GM10248 (cell line): ENCODE measurements at regions not wholly inside any gene's neighbourhood (a gene's known extent, or its start where the extent isn't known, plus 50 kb on each side); places are given as distances from the start of the nearest gene placed in this dataset.

Source experiments
- CTCF ChIA-PET: fragments of 300-600 bp; sonication (Branson Sonifier 250); formaldehyde crosslinking; extraction: SDS; loops from one replicate; lab custom pipeline; 2021; ENCODE audit warnings: antibody characterized with exemption; lab: Yijun Ruan, JAX
- POLR2A ChIA-PET: fragments of 350-650 bp; sonication (Branson Sonifier 250); formaldehyde crosslinking; extraction: SDS; loops from one replicate; lab custom pipeline; 2020; ENCODE audit warnings: antibody characterized with exemption; lab: Yijun Ruan, JAX
- DNase-seq: peaks from one replicate; pipeline ENCODE4 v3.0.0; 2012; ENCODE audit errors: extremely low spot score
- TF ChIP-seq, protein P1 (sequence below): IDR thresholded peaks from 2 replicates; pipeline ENCODE4 v1.5.1; 2012; ENCODE audit warnings: mild to moderate bottlenecking, low read depth; ENCODE audit errors: extremely low read depth, missing control alignments, control extremely low read depth

- ChIA-PET CTCF (no interaction called here), POLR2A (no interaction called here)
- TF ChIP-seq, protein P1, sequence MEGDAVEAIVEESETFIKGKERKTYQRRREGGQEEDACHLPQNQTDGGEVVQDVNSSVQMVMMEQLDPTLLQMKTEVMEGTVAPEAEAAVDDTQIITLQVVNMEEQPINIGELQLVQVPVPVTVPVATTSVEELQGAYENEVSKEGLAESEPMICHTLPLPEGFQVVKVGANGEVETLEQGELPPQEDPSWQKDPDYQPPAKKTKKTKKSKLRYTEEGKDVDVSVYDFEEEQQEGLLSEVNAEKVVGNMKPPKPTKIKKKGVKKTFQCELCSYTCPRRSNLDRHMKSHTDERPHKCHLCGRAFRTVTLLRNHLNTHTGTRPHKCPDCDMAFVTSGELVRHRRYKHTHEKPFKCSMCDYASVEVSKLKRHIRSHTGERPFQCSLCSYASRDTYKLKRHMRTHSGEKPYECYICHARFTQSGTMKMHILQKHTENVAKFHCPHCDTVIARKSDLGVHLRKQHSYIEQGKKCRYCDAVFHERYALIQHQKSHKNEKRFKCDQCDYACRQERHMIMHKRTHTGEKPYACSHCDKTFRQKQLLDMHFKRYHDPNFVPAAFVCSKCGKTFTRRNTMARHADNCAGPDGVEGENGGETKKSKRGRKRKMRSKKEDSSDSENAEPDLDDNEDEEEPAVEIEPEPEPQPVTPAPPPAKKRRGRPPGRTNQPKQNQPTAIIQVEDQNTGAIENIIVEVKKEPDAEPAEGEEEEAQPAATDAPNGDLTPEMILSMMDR = no peak
- DNase-seq = no peak
Measured at GRCh38 chr21:43308815-43309283, 118.1 kb downstream of the SIK1 start.

DNA sequence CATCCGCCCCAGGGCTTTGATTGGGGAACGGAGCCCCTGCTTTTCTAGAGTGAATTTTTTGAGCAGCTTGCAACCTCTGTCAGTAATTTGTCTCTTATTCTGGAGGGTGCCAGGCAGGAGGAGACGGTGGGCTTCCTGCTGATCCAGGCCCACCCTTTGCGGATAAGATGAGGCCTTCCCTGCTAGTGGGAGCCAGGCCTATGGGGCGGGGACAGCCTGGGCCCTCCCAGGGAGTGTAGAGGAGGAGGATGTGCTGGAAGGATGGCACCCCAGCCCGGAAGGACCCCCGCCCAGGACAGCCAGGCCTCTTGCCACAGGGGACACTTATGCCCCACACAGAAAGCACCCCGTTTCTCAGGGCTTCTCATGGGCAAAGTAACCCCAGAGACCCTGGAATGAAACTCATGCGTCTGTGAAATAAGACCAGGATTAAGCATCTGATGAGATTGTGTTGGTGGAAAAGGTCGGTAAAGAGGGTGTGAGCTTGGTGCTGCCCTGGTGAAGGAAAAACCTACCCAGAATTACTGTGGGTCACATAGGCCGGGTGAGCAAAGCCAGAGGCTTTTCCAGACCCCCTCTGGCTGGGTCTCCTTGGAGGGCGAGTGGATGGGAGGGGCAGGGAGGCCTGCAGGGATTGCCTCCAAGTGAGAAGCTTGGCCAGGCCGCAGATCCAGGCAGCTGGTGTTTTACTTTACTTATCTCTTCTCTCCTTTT lies 118.7 kb downstream of the SIK1 start:
- no peak for DNase-seq
- CTCF ChIA-PET = no interaction called here
- POLR2A ChIA-PET = no interaction called here
- TF ChIP-seq, protein P1 = no peak

DNA sequence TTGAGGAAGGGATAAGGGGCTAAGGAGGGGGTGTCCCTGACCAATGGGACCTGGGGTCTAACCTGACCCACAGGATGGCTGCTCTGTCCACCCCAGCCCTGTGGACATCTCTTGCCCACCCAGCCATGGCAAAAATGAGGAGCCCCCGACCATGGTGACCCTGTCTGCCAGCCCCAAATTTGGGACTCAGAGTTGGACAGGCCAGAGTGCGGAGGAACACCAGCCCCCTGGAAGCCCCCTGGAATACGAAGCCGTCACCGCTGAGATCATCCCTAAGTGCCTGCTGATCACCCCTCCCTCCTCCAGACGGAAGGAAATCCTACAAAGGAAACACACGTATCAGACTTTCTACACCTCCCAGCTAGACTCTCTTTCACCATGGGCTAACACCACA lies 119.3 kb downstream of the SIK1 start:
- no peak for DNase-seq
- ChIA-PET POLR2A (no interaction called here), CTCF (no interaction called here)
- TF ChIP-seq, protein P1 = no peak

DNA sequence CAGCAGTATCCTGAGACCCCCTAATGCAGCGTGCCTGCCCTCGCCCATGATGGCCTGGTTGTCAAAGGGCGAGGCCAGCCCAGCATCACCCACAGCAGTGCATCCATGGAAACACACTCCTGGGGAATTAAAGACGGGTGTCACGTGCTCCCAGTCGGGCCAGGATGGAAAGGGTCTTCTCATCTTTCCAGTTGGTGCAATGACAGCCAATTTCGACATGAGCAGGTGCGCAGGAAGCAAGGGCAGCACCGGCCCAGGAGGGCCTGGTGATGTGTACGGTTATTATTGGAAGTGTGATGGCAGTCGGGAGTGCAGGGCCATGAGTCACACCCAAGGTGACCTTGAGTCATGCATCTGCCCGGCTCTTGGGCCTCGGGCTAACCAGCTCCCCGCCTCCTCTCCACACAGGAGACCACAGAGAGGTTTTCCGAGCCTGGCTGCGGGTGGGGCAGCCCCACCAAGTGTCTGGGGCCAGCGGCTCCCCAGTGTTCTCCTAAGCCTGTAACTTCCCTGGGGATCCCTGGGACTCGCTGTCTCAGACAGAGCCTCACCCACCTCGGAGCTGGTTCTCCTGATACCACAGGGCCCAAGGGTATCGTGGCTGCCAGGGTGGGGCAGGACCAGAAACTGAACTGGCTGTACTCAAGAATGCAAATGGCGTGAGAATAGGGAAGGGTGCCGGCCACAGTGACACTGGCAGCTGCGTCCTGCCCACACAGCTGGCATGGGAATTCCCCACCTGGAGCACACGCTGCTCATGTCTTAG lies 119.8 kb downstream of the SIK1 start:
- ChIA-PET POLR2A (no interaction called here), CTCF (no interaction called here)

GRCh38 chr21:43306391-43306790 lies 120.5 kb downstream of the SIK1 start:
- CTCF ChIA-PET = no interaction called here
- DNase-seq = no peak
- TF ChIP-seq, protein P1 = no peak
- POLR2A ChIA-PET = no interaction called here

More for the DNA sequence above, 119.8 kb downstream of the SIK1 start:
- TF ChIP-seq, protein P1 = no peak
- peak; percentile 76 for DNase-seq

- CTCF ChIA-PET = no interaction called here
- POLR2A ChIA-PET = no interaction called here
- TF ChIP-seq, protein P1 = no peak
- DNase-seq = no peak
Measured at GRCh38 chr21:43305811-43306311, 121.1 kb downstream of the SIK1 start.
